OCI-LY1 (cell line): ENCODE measurements at regions not wholly inside any gene's neighbourhood (a gene's known extent, or its start where the extent isn't known, plus 50 kb on each side); places are given as distances from the start of the nearest gene placed in this dataset.

Experiments used
- H2AFZ ChIP-seq: fragments of 200-600 bp; sonication (generic), shearing (Covaris generic); 2 replicates; pipeline ENCODE4 v1.6.0; 2014; ENCODE audit warnings: antibody characterized with exemption, mild to moderate bottlenecking, low read length
- H3F3A ChIP-seq: fragments of 200-600 bp; sonication (generic), shearing (Covaris generic); 2 replicates; pipeline ENCODE4 v1.6.0; 2014; ENCODE audit warnings: mild to moderate bottlenecking, antibody characterized with exemption, low read length, moderate library complexity; ENCODE audit not compliant: insufficient read depth
- H3K27ac ChIP-seq: fragments of 200-600 bp; sonication (generic); 2 replicates; pipeline ENCODE4 v1.5.1; 2014; ENCODE audit warnings: low read length, mixed run types, mild to moderate bottlenecking, low read depth; ENCODE audit not compliant: poor library complexity, severe bottlenecking
- H3K27me3 ChIP-seq: fragments of 200-600 bp; sonication (generic); 2 replicates; pipeline ENCODE4 v1.6.0; 2014; ENCODE audit warnings: antibody characterized with exemption, mild to moderate bottlenecking, low read length, moderate library complexity; ENCODE audit not compliant: insufficient read depth
- H3K36me3 ChIP-seq: fragments of 200-600 bp; sonication (generic); 2 replicates; pipeline ENCODE4 v1.6.1; 2014; ENCODE audit warnings: mild to moderate bottlenecking, antibody characterized with exemption, low read length, moderate library complexity, mixed read lengths; ENCODE audit not compliant: insufficient read depth
- H3K4me1 ChIP-seq: fragments of 200-600 bp; sonication (generic); 2 replicates; pipeline ENCODE4 v1.5.1; 2014; ENCODE audit warnings: mild to moderate bottlenecking, low read length, moderate library complexity; ENCODE audit not compliant: insufficient read depth, severe bottlenecking
- H3K4me2 ChIP-seq: fragments of 200-600 bp; sonication (generic), shearing (Covaris generic); 2 replicates; pipeline ENCODE4 v1.6.1; 2014; ENCODE audit warnings: low read length
- H3K4me3 ChIP-seq: fragments of 200-600 bp; sonication (generic); 2 replicates; pipeline ENCODE4 v1.5.1; 2014; ENCODE audit warnings: low read length, low read depth, mild to moderate bottlenecking, mixed read lengths; ENCODE audit not compliant: poor library complexity, severe bottlenecking
- H3K79me2 ChIP-seq: fragments of 200-600 bp; shearing (Covaris generic); 2 replicates; pipeline ENCODE4 v1.6.1; 2016; ENCODE audit warnings: mixed run types, low read length, mixed read lengths; ENCODE audit not compliant: insufficient read depth
- H3K9ac ChIP-seq: fragments of 200-600 bp; sonication (generic), shearing (Covaris generic); 2 replicates; pipeline ENCODE4 v1.6.1; 2014; ENCODE audit warnings: mild to moderate bottlenecking, low read length, mixed read lengths
- H3K9me2 ChIP-seq: fragments of 200-600 bp; sonication (generic), shearing (Covaris generic); 2 replicates; pipeline ENCODE4 v1.6.1; 2014; ENCODE audit warnings: low read depth, mild to moderate bottlenecking, low read length, mixed read lengths
- H3K9me3 ChIP-seq: fragments of 200-600 bp; shearing (Covaris generic); 2 replicates; pipeline ENCODE4 v1.6.1; 2014; ENCODE audit warnings: low read length, mixed read lengths
- H4K20me1 ChIP-seq: fragments of 200-600 bp; sonication (generic), shearing (Covaris generic); 2 replicates; pipeline ENCODE4 v1.6.0; 2016; ENCODE audit warnings: mild to moderate bottlenecking, low read length; ENCODE audit not compliant: insufficient read depth
- EZH2 ChIP-seq: fragments of 200-600 bp; sonication (generic), shearing (Covaris generic); IDR thresholded peaks from 2 replicates; pipeline ENCODE4 v1.8.0; 2017; ENCODE audit warnings: borderline replicate concordance, mixed run types, mild to moderate bottlenecking, antibody characterized with exemption, low read length, moderate library complexity, mixed read lengths
- TF ChIP-seq, protein P1 (sequence below): fragments of 200-600 bp; sonication (generic), shearing (Covaris generic); IDR thresholded peaks from 2 replicates; pipeline ENCODE4 v1.5.1; 2017; ENCODE audit warnings: mild to moderate bottlenecking, antibody characterized with exemption, low read length, moderate library complexity, mixed read lengths

DNA sequence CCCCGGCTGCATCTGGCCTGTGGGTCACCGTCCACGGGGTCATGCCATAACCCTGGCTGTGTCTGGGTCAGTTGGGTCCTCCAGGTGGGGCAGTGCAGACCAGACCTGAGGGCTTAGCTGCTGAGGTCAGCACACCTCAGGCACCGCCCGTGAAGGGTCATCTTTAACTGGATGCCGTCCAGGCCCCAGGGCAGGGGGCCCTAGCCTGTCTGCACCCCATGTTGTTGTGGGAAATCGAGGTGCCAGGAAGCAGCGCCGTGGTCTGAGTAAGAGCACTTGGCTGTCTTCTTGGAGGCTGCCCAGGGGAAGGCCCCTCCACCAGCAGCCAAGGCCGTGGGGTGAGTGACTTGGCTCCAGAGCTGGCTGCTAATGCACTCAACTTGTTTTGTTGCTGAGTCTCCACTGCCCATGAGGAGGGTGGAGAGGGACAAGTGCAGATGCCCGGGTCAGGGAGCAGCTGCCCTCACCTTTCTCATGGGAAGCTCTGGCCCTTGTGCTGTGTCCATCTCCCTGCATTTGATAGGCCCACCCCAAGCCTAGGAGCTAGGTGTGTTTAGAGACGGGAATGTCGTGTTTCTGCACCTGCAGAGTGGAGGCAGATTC lies 317.2 kb downstream of the TMEM121 start:
- Histone ChIP-seq H3K4me3 (no peak overlapping the region), H3K9me2 (no peaks in the 10 kb centered on the region), H3K9ac (no peak overlapping the region), H3K27ac (no peak overlapping the region), H3K4me1 (peaks cover 15% of the 10 kb centered on the region), H3F3A (0 out of 2 replicates have a peak, but pooled peaks cover 4% of the 10 kb centered on the region), H3K79me2 (no peaks in the 10 kb centered on the region), H3K27me3 (no peaks in the 10 kb centered on the region), H4K20me1 (no peaks in the 10 kb centered on the region), H2AFZ (no peak overlapping the region), H3K9me3 (no peaks in the 10 kb centered on the region), H3K4me2 (no peak overlapping the region), H3K36me3 (peaks cover 12% of the 10 kb centered on the region; the same call in 1 of the 2 replicates)
- TF ChIP-seq EZH2 = no peak
- TF ChIP-seq, protein P1, sequence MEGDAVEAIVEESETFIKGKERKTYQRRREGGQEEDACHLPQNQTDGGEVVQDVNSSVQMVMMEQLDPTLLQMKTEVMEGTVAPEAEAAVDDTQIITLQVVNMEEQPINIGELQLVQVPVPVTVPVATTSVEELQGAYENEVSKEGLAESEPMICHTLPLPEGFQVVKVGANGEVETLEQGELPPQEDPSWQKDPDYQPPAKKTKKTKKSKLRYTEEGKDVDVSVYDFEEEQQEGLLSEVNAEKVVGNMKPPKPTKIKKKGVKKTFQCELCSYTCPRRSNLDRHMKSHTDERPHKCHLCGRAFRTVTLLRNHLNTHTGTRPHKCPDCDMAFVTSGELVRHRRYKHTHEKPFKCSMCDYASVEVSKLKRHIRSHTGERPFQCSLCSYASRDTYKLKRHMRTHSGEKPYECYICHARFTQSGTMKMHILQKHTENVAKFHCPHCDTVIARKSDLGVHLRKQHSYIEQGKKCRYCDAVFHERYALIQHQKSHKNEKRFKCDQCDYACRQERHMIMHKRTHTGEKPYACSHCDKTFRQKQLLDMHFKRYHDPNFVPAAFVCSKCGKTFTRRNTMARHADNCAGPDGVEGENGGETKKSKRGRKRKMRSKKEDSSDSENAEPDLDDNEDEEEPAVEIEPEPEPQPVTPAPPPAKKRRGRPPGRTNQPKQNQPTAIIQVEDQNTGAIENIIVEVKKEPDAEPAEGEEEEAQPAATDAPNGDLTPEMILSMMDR = no peak

GRCh38 chr14:105844047-105844630 lies 317.8 kb downstream of the TMEM121 start:
- no peaks in the 10 kb centered on the region for H3K9me3 ChIP-seq
- H3K36me3 ChIP-seq = peaks cover 12% of the 10 kb centered on the region; the same call in 1 of the 2 replicates
- no peak overlapping the region for H2AFZ ChIP-seq
- no peaks in the 10 kb centered on the region for H3K9me2 ChIP-seq
- peaks cover 15% of the 10 kb centered on the region for H3K4me1 ChIP-seq
- H3K4me3 ChIP-seq = no peak overlapping the region
- no peaks in the 10 kb centered on the region for H3K79me2 ChIP-seq
- no peak overlapping the region for H3K9ac ChIP-seq
- H3F3A ChIP-seq = 0 out of 2 replicates have a peak, but pooled peaks cover 4% of the 10 kb centered on the region
- H3K27me3 ChIP-seq = no peaks in the 10 kb centered on the region
- TF ChIP-seq EZH2 = no peak
- no peak overlapping the region for H3K4me2 ChIP-seq
- no peak overlapping the region for H3K27ac ChIP-seq
- H4K20me1 ChIP-seq = no peaks in the 10 kb centered on the region

DNA sequence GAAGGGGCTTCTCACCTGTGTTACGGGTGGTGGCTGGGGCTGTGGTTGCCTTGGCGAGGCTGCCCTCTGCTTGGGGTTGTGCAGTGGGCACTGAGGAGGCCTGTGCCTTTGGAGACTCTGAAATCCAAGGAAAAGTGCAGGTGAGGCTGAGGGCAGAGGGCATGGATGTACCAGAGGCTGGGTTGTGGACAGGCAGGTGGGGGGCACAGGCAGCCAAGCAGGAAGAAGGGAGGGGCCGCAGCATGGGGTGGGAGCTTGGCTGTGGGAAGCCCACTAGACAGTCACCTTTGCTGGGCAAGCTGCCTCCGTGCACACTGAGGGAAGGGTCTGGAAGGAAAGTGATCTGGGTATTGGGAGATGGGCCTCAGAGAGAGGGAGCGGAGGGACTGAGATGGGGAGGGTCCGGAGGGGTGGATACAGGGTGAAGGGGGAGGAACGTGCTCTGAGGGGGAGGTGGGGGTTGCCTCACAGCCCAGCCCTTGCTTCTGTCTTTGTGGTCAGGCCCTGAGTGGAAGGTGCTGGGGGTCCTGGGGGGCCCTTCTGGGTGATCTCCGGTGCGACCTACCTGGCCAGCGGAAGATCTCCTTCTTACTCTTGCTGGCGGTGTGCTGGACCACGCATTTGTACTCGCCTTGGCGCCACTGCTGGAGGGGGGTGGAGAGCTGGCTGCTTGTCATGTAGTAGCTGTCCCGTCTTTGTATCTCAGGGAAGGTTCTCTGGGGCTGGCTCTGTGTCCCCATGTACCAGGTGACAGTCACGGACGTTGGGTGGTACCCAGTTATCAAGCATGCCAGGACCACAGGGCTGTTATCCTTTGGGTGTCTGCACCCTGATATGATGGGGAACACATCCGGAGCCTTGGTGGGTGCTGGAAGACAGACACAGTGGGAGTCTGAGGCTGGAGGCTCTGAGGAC lies 318.7 kb downstream of the TMEM121 start:
- Histone ChIP-seq H3K9me3 (no peaks in the 10 kb centered on the region), H3K36me3 (peaks cover 12% of the 10 kb centered on the region; the same call in 1 of the 2 replicates), H3K79me2 (no peaks in the 10 kb centered on the region), H3K27ac (no peak overlapping the region), H3K4me1 (peaks cover 21% of the 10 kb centered on the region), H3K4me3 (no peak overlapping the region), H3K27me3 (no peaks in the 10 kb centered on the region), H3K9me2 (no peaks in the 10 kb centered on the region), H4K20me1 (no peaks in the 10 kb centered on the region), H3K4me2 (no peak overlapping the region), H3K9ac (no peak overlapping the region), H3F3A (0 out of 2 replicates have a peak, but pooled peaks cover 4% of the 10 kb centered on the region), H2AFZ (no peak overlapping the region)
- TF ChIP-seq, protein P1 = no peak
- TF ChIP-seq EZH2 = no peak
